HepG2 (cell line): ENCODE measurements at regions not wholly inside any gene's neighbourhood (a gene's known extent, or its start where the extent isn't known, plus 50 kb on each side); places are given as distances from the start of the nearest gene placed in this dataset.

Experiments
- BHLHE40 ChIP-seq: IDR thresholded peaks from 2 replicates; pipeline ENCODE4 v1.6.1; 2011; ENCODE audit warnings: low read length, improper control_type of control experiment
- HNRNPH1 ChIP-seq: fragments of 200-400 bp; formaldehyde crosslinking; optimal IDR thresholded peaks from 2 replicates; pipeline ENCODE3; 2017; ENCODE audit warnings: mild to moderate bottlenecking, low read depth, low read length
- HNRNPK ChIP-seq: fragments of 200-400 bp; formaldehyde crosslinking; IDR thresholded peaks from 2 replicates; pipeline ENCODE4 v1.6.1; 2018; ENCODE audit warnings: low read length, low read depth, moderate library complexity, mild to moderate bottlenecking; ENCODE audit not compliant: poor library complexity, severe bottlenecking
- POLR2A ChIP-seq, 2 experiments: IDR thresholded peaks; 2 replicates each; pipeline ENCODE4 v1.6.1; 2011; ENCODE audit warnings: low read depth in 2 of 2, low read length in 2 of 2, mild to moderate bottlenecking in 1 of 2, moderate library complexity in 1 of 2; ENCODE audit not compliant: insufficient read depth in 1 of 2
- SIN3A ChIP-seq: IDR thresholded peaks from 2 replicates; pipeline ENCODE4 v1.6.1; 2011; ENCODE audit warnings: low read depth, mild to moderate bottlenecking, control low read depth, low read length, borderline replicate concordance
- YY1 ChIP-seq: IDR thresholded peaks from 2 replicates; pipeline ENCODE4 v1.6.1; 2011; ENCODE audit warnings: low read length, low read depth, moderate library complexity, mild to moderate bottlenecking; ENCODE audit not compliant: insufficient read depth, insufficient replicate concordance
- ZNF577 ChIP-seq: sonication (generic); formaldehyde crosslinking; IDR thresholded peaks from 2 replicates; pipeline ENCODE4 v1.4.0; 2020; ENCODE audit warnings: mild to moderate bottlenecking, low read depth, missing genetic modification reagents, borderline replicate concordance
- TF ChIP-seq, protein P1 (sequence below): sonication (generic); formaldehyde crosslinking; IDR thresholded peaks from 2 replicates; pipeline ENCODE4 v1.4.0; 2020; ENCODE audit warnings: missing genetic modification reagents, mild to moderate bottlenecking, borderline replicate concordance

DNA sequence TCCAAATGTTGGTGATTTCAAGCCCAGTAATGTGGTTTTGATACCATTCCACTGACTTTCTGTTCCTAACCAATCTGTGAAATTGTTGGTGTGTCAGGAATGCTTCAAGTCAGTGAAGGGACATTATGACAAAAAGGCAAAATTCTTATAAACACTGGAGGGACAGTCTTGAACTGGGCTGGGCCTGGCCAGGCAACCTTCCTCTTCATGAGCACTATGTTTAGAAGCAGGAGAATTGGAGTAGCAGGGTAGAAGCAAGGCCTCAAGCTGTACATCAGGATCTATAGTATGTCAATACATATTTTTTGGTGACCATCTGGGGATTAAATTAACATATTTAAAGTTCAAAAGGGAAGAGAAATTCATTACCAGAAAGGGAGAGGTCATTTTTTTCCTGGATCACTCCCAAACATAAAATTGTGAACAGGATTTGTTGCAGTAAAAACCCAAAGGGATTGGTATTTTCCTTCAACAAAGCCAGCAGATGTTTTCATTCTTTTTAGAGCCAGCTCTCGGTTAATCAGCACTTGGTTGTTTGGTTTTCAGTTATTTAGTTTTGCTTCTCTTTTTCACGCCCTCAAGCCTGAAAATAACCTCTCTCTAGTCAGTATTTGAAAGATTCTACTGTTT is 77.9 kb upstream of the PIK3R1 start:
- TF ChIP-seq BHLHE40, result no peak
- no peak for TF ChIP-seq SIN3A
- TF ChIP-seq ZNF577 (CRISPR knock-in tag), result no peak
- TF ChIP-seq HNRNPH1, result no peak
- no peak for TF ChIP-seq POLR2A (IDR thresholded peaks at IDR 0.05; ENCODE audit: insufficient read depth in 1 of 2, low read depth in 2 of 2, low read length in 2 of 2)
- TF ChIP-seq YY1, result no peak
- TF ChIP-seq HNRNPK, result no peak
- TF ChIP-seq, protein P1, sequence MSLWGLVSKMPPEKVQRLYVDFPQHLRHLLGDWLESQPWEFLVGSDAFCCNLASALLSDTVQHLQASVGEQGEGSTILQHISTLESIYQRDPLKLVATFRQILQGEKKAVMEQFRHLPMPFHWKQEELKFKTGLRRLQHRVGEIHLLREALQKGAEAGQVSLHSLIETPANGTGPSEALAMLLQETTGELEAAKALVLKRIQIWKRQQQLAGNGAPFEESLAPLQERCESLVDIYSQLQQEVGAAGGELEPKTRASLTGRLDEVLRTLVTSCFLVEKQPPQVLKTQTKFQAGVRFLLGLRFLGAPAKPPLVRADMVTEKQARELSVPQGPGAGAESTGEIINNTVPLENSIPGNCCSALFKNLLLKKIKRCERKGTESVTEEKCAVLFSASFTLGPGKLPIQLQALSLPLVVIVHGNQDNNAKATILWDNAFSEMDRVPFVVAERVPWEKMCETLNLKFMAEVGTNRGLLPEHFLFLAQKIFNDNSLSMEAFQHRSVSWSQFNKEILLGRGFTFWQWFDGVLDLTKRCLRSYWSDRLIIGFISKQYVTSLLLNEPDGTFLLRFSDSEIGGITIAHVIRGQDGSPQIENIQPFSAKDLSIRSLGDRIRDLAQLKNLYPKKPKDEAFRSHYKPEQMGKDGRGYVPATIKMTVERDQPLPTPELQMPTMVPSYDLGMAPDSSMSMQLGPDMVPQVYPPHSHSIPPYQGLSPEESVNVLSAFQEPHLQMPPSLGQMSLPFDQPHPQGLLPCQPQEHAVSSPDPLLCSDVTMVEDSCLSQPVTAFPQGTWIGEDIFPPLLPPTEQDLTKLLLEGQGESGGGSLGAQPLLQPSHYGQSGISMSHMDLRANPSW (CRISPR knock-in tag), result no peak
